DMS153 (cell line): ENCODE measurements at regions not wholly inside any gene's neighbourhood (a gene's known extent, or its start where the extent isn't known, plus 50 kb on each side); places are given as distances from the start of the nearest gene placed in this dataset.

Source experiments
- DNase-seq: peaks from one replicate; lab custom pipeline; 2025; lab: John Stamatoyannopoulos, UW

DNA sequence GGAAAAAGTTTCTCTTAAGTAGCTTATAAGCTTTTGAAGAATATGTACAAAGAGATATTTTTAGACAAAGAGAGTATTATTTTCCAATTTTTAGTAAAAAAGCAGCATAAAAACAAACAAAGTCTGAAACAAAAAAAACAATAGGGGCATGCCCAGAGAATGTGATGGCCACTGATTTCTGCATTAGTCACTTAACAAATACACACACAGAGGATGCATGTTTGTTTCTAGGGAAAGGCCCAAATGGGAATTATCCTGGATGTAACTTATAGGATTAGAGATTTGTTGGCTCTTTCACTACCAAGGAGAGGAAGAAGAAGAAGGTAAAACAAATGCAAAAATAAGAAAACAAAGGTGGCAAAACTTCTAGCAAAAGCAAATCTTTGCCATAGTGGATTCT is 95.9 kb upstream of the SCOC start:
- no peak for DNase-seq

DNA sequence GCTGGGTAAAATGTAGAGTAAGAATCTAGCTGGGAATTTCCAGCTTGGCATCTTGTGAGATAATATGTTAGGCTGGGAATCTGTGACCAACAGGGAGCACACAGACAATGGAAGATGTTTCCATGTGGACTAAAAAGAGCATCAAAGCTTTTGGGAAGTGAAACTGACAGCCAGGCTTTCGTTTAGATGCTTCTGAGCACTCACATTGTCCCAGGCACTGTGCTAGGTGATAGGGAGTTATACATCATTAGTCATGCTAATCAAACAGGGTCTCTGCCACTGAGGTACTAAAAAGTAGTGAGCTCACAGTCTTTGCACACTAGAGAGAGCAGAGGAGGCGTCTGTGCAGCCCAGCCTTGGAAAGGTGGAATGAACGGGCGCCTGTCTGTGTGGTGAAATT is 101.9 kb upstream of the SCOC start:
- DNase-seq, result no peak

DNA sequence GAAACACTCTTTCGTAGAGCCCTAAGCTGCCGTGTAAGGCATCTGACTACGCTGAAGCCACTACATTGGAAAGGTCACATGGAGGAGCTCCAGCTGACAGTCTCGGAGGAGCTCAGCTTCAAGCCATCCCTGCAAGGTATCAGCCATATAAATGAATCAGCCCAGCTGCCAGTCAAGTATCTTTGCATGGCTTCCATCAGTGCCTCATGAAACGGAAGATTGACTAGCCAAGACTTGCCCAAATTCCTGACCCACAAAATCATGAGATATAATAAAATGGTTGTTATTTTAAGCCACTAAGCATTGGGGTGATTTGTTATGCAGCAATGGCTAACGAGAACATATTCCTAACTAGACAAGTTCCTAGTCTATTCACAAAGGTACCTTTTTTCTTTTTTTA is 104.1 kb upstream of the SCOC start:
- DNase-seq, result no peak

DNA sequence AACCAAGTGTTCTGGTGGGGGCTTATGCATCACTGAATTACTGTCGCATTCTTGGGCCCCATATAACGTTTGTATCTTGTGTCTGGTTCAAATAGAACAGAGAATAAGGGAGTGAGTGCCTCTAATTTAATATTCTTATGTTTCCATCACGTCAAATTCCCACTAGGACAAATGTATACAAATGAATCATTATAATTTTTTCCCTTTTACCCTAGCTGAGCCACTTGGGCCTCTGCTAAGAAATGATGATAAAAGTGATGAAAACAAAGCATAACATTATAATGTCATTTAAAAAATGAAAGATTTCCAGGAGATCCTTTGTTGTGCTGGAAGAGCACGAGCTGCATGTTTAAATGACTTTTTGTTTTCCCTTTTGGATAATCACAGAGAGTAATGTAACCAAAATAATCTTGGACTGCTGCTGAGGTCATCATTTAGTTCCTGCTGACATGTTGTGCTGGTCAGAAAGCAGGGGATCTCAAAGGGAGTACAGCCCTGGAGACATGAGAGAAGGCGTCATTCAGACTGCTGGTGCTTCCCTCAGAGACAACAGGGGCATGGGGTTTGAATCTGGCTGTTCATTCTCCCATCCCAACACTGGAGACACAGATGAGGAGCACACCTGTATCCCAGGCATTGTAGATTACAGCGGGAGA is 105.1 kb upstream of the SCOC start:
- DNase-seq, result no peak

DNA sequence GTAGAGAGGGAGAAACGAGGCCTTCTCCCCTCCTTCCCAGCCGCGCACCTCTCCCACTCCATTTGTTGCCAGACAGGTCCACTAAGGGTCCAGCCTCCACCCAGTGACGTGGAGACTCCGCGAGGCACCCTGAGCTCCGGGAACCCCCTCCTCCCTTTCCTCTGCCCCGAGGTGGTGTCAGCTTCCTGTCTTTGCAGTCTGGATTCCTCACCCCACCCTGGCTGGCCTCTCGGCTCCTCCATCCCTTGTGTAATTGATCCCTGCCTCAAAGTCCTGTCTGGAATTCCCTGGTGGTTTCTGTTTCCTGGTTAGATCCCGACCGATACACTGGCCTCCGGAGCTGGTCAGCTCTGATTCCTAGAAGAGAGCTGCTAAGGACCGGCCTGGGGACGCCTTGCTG is 105.9 kb upstream of the SCOC start:
- no peak for DNase-seq

DNA sequence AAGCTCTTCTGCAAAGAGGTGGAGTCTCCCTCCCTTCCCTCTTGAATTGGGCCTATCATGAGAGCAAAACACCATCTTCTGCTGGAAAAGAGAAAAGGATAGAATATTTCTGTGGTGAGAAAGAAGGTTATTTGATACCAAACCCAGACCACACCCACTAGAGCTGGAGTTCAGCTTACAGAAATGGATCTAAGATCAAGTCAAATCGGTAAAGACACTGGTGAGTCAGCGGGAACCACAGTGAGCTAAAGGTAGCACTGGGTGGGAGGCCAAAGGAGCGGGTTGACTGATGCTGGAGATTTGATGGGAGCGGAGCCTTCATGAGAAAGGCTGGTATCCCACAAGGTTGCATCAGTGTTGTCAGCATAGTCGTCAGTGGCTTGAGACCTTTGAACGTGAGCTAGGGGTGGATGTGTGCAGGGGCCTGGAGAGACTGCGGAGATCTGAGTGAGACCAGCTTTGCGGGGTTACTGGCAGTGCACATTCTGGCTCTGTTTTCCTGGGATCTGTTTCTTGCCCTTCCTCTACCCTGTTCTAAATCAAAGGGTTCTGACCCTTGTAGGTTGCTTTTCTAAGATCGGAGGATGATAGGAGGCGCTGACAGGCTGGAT is 106.4 kb upstream of the SCOC start:
- no peak for DNase-seq

DNA sequence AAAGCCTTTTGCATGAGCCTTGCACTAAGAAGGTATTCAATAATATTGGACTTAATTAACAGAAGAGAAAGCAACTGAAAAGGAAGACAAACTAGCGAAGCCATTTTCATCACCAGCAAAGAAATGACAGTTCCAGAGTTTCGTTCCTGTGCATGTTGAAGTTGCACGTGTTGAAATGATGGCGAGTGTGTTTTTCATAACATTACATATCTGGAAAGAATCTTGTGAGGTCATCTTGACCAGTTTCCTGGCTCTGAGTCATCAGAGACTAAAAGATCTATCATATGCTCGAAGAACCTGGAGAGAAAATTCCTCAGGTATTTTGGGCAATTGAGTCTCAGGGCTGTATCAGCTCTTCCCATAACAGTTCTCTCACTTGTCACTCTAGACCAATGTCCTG is 106.2 kb upstream of the MAML3 start:
- DNase-seq, result no peak

DNA sequence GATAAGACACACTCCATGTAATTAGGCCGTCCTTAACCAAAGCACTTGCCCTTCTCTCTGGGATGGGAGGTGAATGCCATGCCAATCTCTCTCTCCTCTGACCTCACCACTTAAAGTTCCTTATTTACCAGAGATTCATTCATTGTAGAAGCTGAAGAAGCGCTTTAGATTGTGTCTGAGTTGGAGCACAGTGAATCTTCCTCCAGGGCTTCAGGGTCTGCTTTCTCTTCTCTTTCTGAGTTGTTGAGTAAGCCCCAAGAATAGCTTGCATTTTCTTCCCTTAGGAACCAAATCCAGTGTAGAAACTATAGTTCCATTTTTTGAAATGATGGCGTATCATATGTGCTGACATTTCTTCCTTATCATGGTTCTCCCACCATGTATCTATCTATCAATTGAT is 104.5 kb upstream of the MAML3 start:
- no peak for DNase-seq

DNA sequence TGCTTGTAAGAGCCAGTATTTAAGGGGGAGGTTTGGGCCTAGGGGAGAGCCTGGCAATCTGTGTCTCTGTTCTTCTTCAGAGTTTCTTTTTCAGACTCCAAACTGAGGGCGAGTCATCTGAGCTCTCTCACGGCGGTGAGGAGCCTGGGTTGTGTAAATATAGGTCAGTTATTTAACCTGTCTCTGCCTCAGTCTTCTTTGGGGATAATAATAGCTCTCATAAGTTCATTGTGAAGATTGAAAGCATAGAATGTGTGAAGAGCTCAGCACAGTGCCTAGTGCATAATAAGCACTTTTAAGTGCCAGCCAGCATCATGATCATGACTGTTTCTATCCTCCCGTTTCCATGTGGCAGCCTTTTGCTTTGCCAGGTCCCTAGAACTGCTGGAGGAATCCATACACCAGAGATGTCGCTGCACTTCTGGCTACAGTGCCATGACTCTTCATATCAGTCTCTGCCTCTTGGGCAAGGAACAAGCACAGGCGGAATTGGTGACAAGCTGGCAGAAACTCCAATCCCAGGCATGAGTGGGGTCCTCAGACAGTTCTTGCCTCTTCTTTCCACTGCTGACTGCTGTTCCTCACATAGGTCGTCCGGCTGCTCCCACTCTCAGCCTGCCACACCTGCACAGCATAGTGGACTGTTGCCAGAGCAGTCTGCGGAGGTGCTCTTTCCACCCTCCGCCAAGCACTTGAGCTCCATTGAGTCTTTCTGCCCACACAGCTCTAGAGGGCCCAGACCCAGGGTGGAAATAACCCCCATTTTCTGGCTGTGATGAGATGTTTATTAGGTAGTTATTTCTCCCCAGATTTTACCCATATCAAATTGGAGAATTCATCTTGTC is 103.7 kb upstream of the MAML3 start:
- peak; percentile 46 for DNase-seq

DNA sequence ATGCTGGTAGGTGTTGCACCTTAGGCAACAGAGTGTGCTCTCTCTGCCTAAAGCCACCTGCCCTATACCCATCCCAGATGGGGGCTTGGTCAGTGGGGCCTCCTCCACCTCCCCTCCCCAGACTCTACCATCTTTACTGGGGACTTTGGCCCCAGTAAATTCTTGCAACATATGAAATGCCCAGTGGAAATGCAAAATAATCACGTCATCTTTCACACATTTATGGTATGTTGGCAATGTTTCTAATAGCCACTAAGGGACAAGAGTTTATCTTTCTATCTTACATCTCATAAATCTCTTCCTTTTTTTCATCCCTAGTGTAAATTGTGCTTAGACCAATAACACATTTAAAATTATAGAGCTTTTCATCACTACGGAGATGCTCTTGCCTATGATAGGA is 103.0 kb upstream of the MAML3 start:
- DNase-seq, result no peak

DNA sequence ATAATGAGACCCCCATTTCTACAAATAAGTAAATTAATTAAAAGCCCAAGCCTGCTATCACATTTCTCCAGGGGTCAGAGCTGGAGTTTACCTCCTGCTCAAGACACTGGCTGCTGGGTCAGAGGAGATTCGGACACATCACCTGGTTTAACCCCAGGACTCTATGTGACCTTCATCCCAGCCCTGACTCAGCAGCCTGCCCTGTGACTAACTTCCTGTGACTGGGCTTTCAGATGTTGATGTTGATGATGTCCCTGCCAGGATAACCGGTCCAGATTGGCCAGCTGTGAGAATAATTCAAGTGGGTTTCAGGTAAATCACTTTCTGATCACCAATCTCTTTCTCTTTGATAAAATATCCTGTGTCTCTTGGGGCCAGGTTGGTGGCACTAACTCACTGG is 102.4 kb upstream of the MAML3 start:
- DNase-seq, result no peak

DNA sequence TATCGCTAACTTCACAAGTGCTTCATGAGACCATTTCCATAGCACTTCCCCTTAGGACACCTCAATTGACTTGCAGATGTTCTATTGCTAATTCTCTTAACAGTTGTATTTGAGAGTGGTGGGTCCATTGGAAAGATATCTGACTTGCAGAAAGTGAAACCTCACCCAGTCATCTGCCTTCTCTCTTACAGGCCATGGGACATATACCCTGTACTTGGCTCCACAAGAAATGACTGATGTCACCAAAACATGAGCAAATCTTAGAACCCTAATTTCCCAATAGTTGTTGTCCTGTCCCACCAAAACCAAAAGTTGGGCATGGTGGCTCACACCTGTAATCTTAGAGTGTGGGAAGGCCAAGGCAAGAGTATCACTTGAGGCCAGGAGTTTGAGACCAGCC is 101.9 kb upstream of the MAML3 start:
- DNase-seq, result no peak

DNA sequence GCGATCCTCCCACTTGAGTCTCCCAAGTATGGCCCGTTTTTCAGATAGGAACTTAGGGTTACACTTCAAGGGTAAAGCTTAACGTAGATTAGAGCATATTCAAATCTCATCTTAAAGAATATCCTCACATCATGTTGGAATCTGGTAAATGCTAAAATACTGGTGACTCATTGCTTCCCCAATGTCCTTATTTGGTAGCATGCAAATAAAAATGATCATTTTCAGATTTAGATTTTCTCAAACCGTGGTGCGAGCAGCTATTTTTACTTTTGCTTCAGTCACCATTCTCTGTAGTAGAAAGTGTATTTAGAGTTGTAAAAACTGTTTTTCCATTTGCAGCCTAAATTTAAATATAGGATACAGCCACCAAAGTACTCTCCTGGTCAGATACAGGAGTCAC is 101.5 kb upstream of the MAML3 start:
- no peak for DNase-seq

DNA sequence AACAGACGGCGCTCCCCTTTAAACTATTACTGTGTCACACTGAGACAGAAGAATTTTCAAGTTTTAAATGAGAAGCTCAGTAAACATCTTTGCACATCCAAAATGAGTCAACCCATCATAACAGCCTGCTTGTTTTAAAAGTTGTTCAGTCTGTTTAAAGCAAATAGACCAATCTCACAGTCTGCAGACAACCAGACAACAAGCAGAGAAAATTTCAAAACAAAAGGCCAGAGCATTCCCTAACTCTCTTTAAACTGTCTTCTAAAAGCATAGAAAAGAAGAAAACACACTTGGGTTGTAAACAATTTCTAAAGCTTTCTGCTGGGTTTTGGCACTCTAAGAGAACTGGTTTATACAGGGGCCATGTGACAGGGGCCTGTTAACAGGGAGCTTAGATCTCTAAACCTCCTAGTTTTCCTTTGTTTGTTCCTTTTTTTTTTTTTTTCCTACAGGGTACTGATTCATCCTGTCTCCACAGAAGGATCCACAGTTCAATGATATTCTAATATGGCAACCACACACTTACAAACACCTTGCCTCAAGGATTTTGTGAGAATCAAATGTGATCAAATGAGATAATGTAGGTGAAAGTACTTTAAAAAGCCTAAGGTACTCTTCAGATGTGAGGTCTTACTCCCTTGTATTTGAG is 100.8 kb upstream of the MAML3 start:
- no peak for DNase-seq

DNA sequence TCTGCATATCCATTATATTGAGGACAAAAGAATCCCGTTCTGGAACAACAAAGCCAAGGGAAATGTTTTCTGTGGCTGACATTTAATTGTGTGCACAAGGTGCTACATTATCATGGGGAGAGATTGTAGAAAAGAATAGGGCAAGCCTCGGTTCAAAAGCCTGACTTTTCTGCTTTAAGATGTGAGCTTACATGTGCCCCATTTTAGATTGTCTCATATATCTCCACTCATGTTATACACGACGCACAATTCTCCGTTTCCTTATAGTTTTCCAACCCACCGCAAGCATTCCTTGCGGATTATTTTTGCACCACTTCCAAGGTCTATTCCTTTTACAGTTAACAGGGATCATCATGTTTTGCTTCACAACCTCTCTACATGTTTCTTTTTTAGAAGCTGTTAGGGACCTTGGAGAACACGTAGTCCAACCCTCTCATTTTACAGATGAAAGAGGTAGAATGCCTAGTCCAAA is 99.6 kb upstream of the MAML3 start:
- no peak for DNase-seq

DNA sequence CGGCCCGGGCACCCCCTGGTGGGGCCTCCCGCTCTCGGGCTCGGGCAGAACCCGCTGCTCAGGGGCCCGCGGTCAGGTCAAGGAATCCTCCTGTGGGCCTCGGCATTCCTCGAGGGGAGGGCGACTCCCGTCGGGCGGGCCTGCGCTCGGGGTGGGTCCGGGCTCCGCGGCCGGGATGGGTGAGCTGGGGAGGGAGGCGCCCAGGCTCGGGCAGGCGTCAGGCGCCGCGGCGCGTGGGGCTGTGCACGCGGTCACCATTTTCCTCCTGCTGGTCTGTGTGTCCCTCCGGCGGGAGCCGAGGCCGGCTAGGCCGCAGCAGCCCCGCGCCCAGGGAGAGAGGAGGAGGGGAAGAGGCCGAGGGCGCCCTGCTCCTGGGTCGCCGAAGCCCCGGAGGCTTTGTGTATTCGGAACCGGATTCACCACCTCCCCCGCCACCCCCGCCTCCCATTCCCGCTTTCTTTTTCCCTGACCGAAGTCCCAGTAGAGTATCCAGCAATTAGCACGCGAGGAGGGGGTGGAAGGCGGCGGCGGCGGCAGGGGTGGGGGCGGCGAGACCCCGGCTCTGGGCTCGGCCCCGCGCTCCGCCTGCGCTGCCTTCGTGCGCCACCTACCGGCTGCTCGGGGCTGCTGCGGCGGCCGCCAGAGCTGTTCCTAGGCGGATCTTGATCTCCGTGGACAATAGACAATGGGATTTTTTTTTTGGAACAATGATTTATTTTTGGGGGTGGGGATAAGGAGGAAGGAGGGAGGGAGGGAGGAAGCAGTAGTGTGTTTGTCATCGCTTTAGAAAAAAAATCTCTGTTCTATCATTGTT is 99.0 kb upstream of the MAML3 start:
- DNase-seq, result peak; percentile 71

DNA sequence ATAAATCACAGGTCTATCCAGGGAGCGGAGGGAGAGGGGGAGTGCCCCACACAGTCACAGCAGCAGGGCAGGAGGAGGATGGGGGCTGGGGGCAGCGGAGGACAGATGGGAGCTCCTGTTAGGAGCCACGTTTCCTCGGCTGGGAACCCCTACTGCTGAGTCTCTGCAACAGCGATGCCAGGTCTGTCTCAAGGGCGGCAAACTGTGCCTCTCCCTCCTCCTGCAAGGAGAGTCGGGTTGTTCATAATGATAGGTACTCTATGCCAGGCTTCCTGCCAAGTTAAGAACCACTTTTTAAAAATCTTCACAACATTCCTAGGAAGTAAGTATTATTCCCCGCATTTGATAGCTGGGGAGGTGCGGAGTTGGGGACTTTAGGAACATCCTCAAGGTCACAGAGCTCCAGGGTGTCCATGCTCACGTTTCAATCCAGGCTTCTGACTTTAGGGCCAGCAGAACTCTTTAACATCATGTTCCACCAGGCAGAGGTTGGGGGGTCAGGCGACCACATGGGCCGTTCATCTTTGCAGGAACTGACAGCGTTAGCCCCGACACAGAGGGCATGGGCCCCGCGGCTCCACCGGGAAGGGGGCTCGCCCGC is 98.3 kb upstream of the MAML3 start:
- DNase-seq, result peak; percentile 45

DNA sequence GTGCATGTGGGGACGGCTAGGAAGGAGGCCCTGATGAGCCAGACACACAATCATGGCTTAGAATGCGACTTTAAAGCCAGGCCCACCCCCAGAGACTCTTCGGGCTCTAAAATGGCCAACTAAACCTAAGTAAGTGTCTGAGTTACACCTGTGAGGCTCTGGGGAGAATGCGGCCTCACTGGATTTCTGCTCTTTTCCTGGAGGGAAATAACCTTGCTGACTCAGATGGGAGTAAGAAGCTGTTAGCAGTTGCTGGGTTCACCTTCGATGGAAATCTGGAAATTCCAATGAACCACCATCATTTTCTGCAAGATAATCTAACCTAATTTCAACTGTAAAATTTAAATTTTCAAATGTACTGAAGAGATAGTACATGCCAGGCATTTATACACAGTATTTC is 97.6 kb upstream of the MAML3 start:
- DNase-seq, result no peak

DNA sequence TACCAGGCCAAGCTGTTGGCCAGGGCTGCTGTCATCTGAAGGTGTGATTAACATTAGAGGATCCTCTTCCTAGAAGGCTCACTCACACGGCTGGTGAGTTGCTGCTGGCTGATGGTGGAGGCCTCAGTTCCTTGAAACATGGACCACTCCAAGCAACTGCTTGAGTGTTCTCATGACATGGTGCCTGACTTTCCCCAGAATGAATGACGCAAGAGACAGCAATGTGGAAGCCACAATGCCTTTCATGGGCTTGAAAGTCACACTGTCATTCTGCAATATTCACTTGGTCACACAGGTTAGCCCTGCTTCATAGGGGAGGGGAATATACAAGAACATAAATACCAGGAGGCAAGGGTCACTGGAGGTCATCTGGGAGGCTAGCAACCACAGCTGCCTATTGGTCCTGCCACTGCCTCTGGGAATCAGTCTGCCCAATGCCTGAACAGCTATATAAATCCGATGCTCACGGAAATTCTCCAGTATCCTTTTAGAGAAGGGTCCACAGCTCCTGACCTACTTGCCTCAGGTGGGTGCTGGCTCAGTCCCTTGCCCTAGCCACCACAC is 97.1 kb upstream of the MAML3 start:
- DNase-seq, result no peak

DNA sequence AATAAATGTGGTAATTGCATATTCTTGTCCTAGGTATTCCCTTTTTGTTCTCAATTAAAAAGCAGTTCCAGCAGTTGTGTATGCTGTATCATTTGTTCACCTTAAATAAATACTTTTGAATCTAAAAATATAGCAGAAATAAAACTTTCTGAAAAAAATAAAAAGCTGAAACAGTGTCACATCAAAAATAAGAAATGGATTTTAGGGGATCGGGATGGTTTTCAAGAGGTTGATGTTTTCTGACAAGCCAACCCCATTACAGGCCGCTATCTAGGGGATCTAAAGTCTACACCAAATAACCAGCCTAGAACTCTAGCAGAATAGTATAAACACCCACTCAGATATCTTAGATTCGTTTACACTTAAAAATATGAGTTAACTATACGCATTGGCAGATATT is 95.4 kb upstream of the MAML3 start:
- no peak for DNase-seq

DNA sequence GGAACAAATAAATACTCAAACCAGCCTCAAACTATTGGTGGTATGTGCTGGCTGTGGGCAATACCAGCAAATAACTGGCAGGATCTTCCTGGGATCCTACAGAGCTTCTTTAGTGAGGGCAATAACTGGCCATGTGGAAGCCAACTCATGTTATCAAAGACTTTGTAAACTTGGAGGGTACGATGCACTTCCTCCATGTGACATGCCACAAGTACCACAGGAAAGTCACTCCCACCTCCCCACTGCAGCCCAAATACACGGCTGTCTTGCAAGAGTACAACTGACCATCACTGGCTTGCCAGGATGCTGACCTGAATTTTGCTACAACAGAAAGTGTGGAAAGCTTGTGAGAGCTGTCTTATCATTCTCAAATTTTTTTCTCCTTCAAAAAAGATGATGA is 93.3 kb upstream of the MAML3 start:
- DNase-seq, result no peak
